NCI-H2196 treated with DMSO at 0.1 percent for 48 hours (cell line): ENCODE measurements at regions not wholly inside any gene's neighbourhood (a gene's known extent, or its start where the extent isn't known, plus 50 kb on each side); places are given as distances from the start of the nearest gene placed in this dataset.

ENCODE experiments used
- DNase-seq: peaks from one replicate; lab custom pipeline; 2025; ENCODE audit not compliant: unreplicated experiment; lab: John Stamatoyannopoulos, UW

GRCh38 chr2:57981083-57981768 lies 65.4 kb upstream of the VRK2 start:
- no peak for DNase-seq

- no peak for DNase-seq
These were observed 58.6 kb upstream of the VRK2 start for GRCh38 chr2:57987835-57988573.

GRCh38 chr2:57990118-57990725 lies 56.4 kb upstream of the VRK2 start:
- no peak for DNase-seq
